COR-L47 (cell line): ENCODE measurements at regions not wholly inside any gene's neighbourhood (a gene's known extent, or its start where the extent isn't known, plus 50 kb on each side); places are given as distances from the start of the nearest gene placed in this dataset.
A peak's percentile ranks its signal among the peaks of the same experiment; 100 is the strongest.
"Not testable (repeated sequence)": the region's sequence is repeated elsewhere in the genome, so short reads cannot be mapped to it uniquely, and the experiment has no call there.

ENCODE experiments used
- DNase-seq: peaks from one replicate; lab custom pipeline; 2025; lab: John Stamatoyannopoulos, UW

GRCh38 chr2:5148392-5149085 lies 543.6 kb upstream of the SOX11 start:
- no peak for DNase-seq

GRCh38 chr2:5150871-5151270 lies 541.3 kb upstream of the SOX11 start:
- no peak for DNase-seq

GRCh38 chr2:5164776-5165525 lies 527.2 kb upstream of the SOX11 start:
- DNase-seq: no peak

- DNase-seq: no peak
Observed at GRCh38 chr2:5172923-5173322, 519.3 kb upstream of the SOX11 start.

- DNase-seq: no peak
Observed at GRCh38 chr2:5173876-5174535, 518.2 kb upstream of the SOX11 start.

- peak; percentile 5 for DNase-seq
Observed at GRCh38 chr2:5175231-5175630, 517.0 kb upstream of the SOX11 start.

GRCh38 chr2:5176764-5177163 lies 515.4 kb upstream of the SOX11 start:
- DNase-seq: no peak

GRCh38 chr2:5183031-5183430 lies 509.2 kb upstream of the SOX11 start:
- DNase-seq: no peak

- DNase-seq: no peak
Observed at GRCh38 chr2:5187283-5187682, 504.9 kb upstream of the SOX11 start.

GRCh38 chr2:5188636-5189035 lies 503.5 kb upstream of the SOX11 start:
- DNase-seq: no peak

- no peak for DNase-seq
Observed at GRCh38 chr2:5190023-5190422, 502.2 kb upstream of the SOX11 start.

GRCh38 chr2:5195636-5196035 lies 496.5 kb upstream of the SOX11 start:
- no peak for DNase-seq

GRCh38 chr2:5203134-5203755 lies 488.9 kb upstream of the SOX11 start:
- DNase-seq: no peak

GRCh38 chr2:5206742-5207141 lies 485.4 kb upstream of the SOX11 start:
- not testable (repeated sequence) for DNase-seq

GRCh38 chr2:5215989-5216607 lies 476.1 kb upstream of the SOX11 start:
- no peak for DNase-seq

GRCh38 chr2:5227062-5227699 lies 465.0 kb upstream of the SOX11 start:
- no peak for DNase-seq

- no peak for DNase-seq
Observed at GRCh38 chr2:5229574-5229973, 462.6 kb upstream of the SOX11 start.

GRCh38 chr2:5230444-5230843 lies 461.7 kb upstream of the SOX11 start:
- no peak for DNase-seq

GRCh38 chr2:5230855-5231254 lies 461.3 kb upstream of the SOX11 start:
- no peak for DNase-seq

- no peak for DNase-seq
Observed at GRCh38 chr2:5231287-5231686, 460.9 kb upstream of the SOX11 start.

GRCh38 chr2:5234563-5234962 lies 457.6 kb upstream of the SOX11 start:
- no peak for DNase-seq

- DNase-seq: no peak
Observed at GRCh38 chr2:5235701-5236100, 456.5 kb upstream of the SOX11 start.
